ENCODE measurements at regions not wholly inside any gene's neighbourhood (a gene's known extent, or its start where the extent isn't known, plus 50 kb on each side); places are given as distances from the start of the nearest gene placed in this dataset.

GRCh38 chr16:85162478-85163277, 50.4 kb upstream of the CIBAR2 start:
- no peak for DNase-seq (ENCODE audit: low read depth in 2 of 2, low spot score in 1 of 2)

- DNase-seq (ENCODE audit: low read depth in 2 of 2, low spot score in 1 of 2), result no peak
These were observed 51.2 kb upstream of the CIBAR2 start for GRCh38 chr16:85163278-85164112.

GRCh38 chr16:85164431-85164830, 52.2 kb upstream of the CIBAR2 start:
- no peak for DNase-seq (ENCODE audit: low read depth in 2 of 2, low spot score in 1 of 2)

GRCh38 chr16:85164838-85165516, 52.7 kb upstream of the CIBAR2 start:
- no peak for DNase-seq (ENCODE audit: low read depth in 2 of 2, low spot score in 1 of 2)

GRCh38 chr16:85165781-85166180, 53.5 kb upstream of the CIBAR2 start:
- no peak for DNase-seq (ENCODE audit: low read depth in 2 of 2, low spot score in 1 of 2)

- DNase-seq (ENCODE audit: low read depth in 2 of 2, low spot score in 1 of 2), result no peak
These were observed 54.0 kb upstream of the CIBAR2 start for GRCh38 chr16:85166281-85166680.

- no peak for DNase-seq (ENCODE audit: low read depth in 2 of 2, low spot score in 1 of 2)
These were observed 54.7 kb upstream of the CIBAR2 start for GRCh38 chr16:85166699-85167588.

- DNase-seq (ENCODE audit: low read depth in 2 of 2, low spot score in 1 of 2), result no peak
These were observed 55.6 kb upstream of the CIBAR2 start for GRCh38 chr16:85167589-85168537.

- no peak for DNase-seq (ENCODE audit: low read depth in 2 of 2, low spot score in 1 of 2)
These were observed 56.5 kb upstream of the CIBAR2 start for GRCh38 chr16:85168732-85169256.

GRCh38 chr16:85169333-85170065, 57.2 kb upstream of the CIBAR2 start:
- DNase-seq (ENCODE audit: low read depth in 2 of 2, low spot score in 1 of 2), result no peak

- DNase-seq (ENCODE audit: low read depth in 2 of 2, low spot score in 1 of 2), result no peak
These were observed 57.8 kb upstream of the CIBAR2 start for GRCh38 chr16:85170066-85170491.

- no peak for DNase-seq (ENCODE audit: low read depth in 2 of 2, low spot score in 1 of 2)
These were observed 58.3 kb upstream of the CIBAR2 start for GRCh38 chr16:85170590-85171003.

GRCh38 chr16:85171004-85171758, 58.9 kb upstream of the CIBAR2 start:
- no peak for DNase-seq (ENCODE audit: low read depth in 2 of 2, low spot score in 1 of 2)

GRCh38 chr16:85171759-85172454, 59.6 kb upstream of the CIBAR2 start:
- no peak for DNase-seq (ENCODE audit: low read depth in 2 of 2, low spot score in 1 of 2)

- no peak for DNase-seq (ENCODE audit: low read depth in 2 of 2, low spot score in 1 of 2)
These were observed 60.3 kb upstream of the CIBAR2 start for GRCh38 chr16:85172455-85173145.

GRCh38 chr16:85173146-85173980, 61.1 kb upstream of the CIBAR2 start:
- no peak for DNase-seq (ENCODE audit: low read depth in 2 of 2, low spot score in 1 of 2)

All from stimulated activated CD8-positive, alpha-beta memory T cell treated with anti-CD3 and anti-CD28 coated beads, Interleukin-4, amount 100 ng/mL, for 4 hours (primary cell).